ENCODE measurements at regions not wholly inside any gene's neighbourhood (a gene's known extent, or its start where the extent isn't known, plus 50 kb on each side); places are given as distances from the start of the nearest gene placed in this dataset.

DNA sequence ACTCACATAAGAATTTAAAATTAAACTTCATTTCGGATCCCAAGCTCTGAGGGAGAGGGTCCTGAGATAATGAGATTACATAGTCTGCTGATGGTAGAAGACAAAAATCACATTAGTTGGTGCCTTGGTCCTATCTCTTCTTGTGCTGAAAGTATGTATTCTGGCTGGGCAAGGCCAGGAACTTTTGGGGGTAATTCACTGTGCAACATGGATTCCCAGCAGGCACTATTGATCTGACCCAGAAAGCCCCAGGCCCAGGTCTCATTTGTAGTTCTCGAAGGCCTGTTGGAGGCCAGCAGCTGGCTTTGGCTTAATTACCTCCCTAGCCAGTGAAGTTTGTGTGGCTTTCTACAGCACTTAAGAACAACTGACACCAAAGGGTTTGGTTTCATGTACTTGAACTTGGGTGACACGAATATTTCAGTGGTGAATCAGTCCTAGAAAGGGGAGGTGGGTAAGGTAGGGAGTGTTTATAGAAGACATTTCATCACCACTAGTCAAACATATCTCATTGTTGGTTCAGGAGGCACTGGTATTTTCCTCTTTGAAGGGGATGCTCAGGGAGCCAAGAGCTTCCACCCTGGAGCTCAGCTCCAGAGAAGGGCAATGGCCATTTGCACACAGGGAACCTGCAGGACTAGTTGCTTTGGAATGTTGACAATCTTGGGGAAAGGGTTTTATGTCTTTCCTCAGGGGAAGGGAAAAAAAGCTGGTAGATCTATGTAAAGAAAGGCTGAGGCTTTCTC is 217.8 kb downstream of the OSR1 start:
- no peak for DNase-seq (ENCODE audit: low read depth in 1 of 2, low spot score in 1 of 2)
- Histone ChIP-seq H3K4me3 (replicated peaks; ENCODE audit: insufficient read depth, low read length) (no peak overlapping the region), H3K27me3 (ENCODE audit: insufficient read depth, poor library complexity, severe bottlenecking) (no peaks in the 10 kb centered on the region), H3K27ac (replicated peaks) (no peak overlapping the region)
- TF ChIP-seq, protein P1, sequence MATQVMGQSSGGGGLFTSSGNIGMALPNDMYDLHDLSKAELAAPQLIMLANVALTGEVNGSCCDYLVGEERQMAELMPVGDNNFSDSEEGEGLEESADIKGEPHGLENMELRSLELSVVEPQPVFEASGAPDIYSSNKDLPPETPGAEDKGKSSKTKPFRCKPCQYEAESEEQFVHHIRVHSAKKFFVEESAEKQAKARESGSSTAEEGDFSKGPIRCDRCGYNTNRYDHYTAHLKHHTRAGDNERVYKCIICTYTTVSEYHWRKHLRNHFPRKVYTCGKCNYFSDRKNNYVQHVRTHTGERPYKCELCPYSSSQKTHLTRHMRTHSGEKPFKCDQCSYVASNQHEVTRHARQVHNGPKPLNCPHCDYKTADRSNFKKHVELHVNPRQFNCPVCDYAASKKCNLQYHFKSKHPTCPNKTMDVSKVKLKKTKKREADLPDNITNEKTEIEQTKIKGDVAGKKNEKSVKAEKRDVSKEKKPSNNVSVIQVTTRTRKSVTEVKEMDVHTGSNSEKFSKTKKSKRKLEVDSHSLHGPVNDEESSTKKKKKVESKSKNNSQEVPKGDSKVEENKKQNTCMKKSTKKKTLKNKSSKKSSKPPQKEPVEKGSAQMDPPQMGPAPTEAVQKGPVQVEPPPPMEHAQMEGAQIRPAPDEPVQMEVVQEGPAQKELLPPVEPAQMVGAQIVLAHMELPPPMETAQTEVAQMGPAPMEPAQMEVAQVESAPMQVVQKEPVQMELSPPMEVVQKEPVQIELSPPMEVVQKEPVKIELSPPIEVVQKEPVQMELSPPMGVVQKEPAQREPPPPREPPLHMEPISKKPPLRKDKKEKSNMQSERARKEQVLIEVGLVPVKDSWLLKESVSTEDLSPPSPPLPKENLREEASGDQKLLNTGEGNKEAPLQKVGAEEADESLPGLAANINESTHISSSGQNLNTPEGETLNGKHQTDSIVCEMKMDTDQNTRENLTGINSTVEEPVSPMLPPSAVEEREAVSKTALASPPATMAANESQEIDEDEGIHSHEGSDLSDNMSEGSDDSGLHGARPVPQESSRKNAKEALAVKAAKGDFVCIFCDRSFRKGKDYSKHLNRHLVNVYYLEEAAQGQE (IDR thresholded peaks at IDR 0.05; ENCODE audit: insufficient replicate concordance, low read depth): no peak
- no peak for TF ChIP-seq SPI1 (IDR thresholded peaks at IDR 0.05; ENCODE audit: borderline replicate concordance, low read depth)
- TF ChIP-seq POLR2AphosphoS5 (IDR thresholded peaks at IDR 0.05; ENCODE audit: low read depth): no peak
- TF ChIP-seq GABPA (IDR thresholded peaks at IDR 0.05; ENCODE audit: low read depth): no peak
- TF ChIP-seq, protein P2, sequence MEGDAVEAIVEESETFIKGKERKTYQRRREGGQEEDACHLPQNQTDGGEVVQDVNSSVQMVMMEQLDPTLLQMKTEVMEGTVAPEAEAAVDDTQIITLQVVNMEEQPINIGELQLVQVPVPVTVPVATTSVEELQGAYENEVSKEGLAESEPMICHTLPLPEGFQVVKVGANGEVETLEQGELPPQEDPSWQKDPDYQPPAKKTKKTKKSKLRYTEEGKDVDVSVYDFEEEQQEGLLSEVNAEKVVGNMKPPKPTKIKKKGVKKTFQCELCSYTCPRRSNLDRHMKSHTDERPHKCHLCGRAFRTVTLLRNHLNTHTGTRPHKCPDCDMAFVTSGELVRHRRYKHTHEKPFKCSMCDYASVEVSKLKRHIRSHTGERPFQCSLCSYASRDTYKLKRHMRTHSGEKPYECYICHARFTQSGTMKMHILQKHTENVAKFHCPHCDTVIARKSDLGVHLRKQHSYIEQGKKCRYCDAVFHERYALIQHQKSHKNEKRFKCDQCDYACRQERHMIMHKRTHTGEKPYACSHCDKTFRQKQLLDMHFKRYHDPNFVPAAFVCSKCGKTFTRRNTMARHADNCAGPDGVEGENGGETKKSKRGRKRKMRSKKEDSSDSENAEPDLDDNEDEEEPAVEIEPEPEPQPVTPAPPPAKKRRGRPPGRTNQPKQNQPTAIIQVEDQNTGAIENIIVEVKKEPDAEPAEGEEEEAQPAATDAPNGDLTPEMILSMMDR (IDR thresholded peaks at IDR 0.05; ENCODE audit: insufficient read depth, low read length): no peak

DNA sequence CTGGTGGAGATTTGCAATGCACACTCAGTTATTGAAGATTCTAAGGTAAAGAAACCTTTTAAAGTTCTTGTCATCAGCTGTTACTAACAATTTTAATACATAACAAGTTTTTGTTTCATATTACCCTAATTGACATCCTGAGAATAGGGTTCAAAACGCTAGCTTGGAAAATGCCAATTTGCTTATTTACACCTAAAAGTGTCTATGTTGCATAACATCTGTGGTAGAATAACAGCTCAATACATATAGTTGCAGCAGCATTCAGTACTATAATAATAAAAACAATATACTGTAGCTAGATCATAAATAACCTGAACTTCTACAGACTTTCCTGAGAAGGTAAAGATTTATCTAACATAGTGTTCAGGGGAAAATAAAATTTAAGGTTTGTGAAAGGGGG is 219.0 kb downstream of the OSR1 start:
- TF ChIP-seq SPI1 (IDR thresholded peaks at IDR 0.05; ENCODE audit: borderline replicate concordance, low read depth) (no peak), POLR2AphosphoS5 (IDR thresholded peaks at IDR 0.05; ENCODE audit: low read depth) (no peak), GABPA (IDR thresholded peaks at IDR 0.05; ENCODE audit: low read depth) (no peak)
- TF ChIP-seq, protein P1 (IDR thresholded peaks at IDR 0.05; ENCODE audit: insufficient replicate concordance, low read depth): no peak
- TF ChIP-seq, protein P2 (IDR thresholded peaks at IDR 0.05; ENCODE audit: insufficient read depth, low read length): no peak
- Histone ChIP-seq H3K27me3 (ENCODE audit: insufficient read depth, poor library complexity, severe bottlenecking) (no peaks in the 10 kb centered on the region), H3K27ac (replicated peaks) (no peak overlapping the region), H3K4me3 (replicated peaks; ENCODE audit: insufficient read depth, low read length) (no peak overlapping the region)
- DNase-seq (ENCODE audit: low read depth in 1 of 2, low spot score in 1 of 2): no peak

DNA sequence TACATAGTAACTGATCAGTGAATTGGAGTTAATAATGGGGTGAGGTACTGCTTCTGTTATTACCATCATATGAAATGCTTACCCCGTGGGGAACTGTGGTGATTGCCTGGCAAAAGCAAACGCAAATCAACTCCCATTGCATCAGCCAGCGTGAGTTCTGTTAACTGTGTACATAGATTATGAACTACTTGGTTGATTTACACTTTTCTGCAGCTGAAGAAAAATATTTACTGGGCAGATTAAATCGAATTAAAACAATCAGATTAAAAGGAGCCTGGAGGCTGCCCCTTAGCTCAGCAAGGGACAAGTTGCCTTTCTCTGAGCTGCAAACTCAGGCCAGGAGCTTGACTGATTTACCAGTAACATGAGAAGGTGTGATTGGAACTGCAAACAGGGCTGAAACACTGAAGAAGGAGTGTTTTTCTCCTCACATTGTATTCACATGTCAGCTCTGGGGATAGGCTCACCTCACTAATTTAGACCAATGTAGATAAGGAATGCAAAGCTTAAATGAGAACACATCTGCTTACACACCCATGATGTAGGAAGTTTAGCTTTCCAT is 220.1 kb downstream of the OSR1 start:
- Histone ChIP-seq H3K27me3 (ENCODE audit: insufficient read depth, poor library complexity, severe bottlenecking) (no peaks in the 10 kb centered on the region), H3K4me3 (replicated peaks; ENCODE audit: insufficient read depth, low read length) (no peak overlapping the region), H3K27ac (replicated peaks) (no peak overlapping the region)
- TF ChIP-seq POLR2AphosphoS5 (IDR thresholded peaks at IDR 0.05; ENCODE audit: low read depth): no peak
- TF ChIP-seq GABPA (IDR thresholded peaks at IDR 0.05; ENCODE audit: low read depth): no peak
- no peak for TF ChIP-seq SPI1 (IDR thresholded peaks at IDR 0.05; ENCODE audit: borderline replicate concordance, low read depth)
- TF ChIP-seq, protein P2 (IDR thresholded peaks at IDR 0.05; ENCODE audit: insufficient read depth, low read length): no peak
- TF ChIP-seq, protein P1 (IDR thresholded peaks at IDR 0.05; ENCODE audit: insufficient replicate concordance, low read depth): no peak
- DNase-seq (ENCODE audit: low read depth in 1 of 2, low spot score in 1 of 2): no peak
